H1 (cell line): ENCODE measurements at regions not wholly inside any gene's neighbourhood (a gene's known extent, or its start where the extent isn't known, plus 50 kb on each side); places are given as distances from the start of the nearest gene placed in this dataset.

Experiments used
- CTCF ChIA-PET: fragments of 300-600 bp; sonication (Branson Sonifier 250); formaldehyde crosslinking; loops from one replicate; lab custom pipeline; 2021; ENCODE audit not compliant: partially characterized antibody; lab: Charles Lee
- POLR2A ChIA-PET: fragments of 300-600 bp; sonication (Branson Sonifier 250); formaldehyde crosslinking; loops from one replicate; lab custom pipeline; 2021; ENCODE audit warnings: inconsistent platforms; ENCODE audit not compliant: partially characterized antibody; lab: Charles Lee
- DNase-seq, 2 experiments: peaks; one replicate each; pipeline versions ENCODE4 v3.0.0 to v3.0.0-alpha.2; 2010 to 2022; ENCODE audit warnings: low spot score in 2 of 2, low read depth in 1 of 2, mixed read lengths in 1 of 2
- FAIRE-seq: peaks from 2 replicates; lab custom pipeline; 2011; peaks lifted over from hg19 to GRCh38; lab: Jason Lieb, UNC
- H2AFZ ChIP-seq: 2 replicates; pipeline ENCODE4 v1.8.1; 2012; ENCODE audit warnings: low read length, inconsistent platforms
- H2AK5ac ChIP-seq: 2 replicates; pipeline ENCODE4 v1.6.1; 2013; ENCODE audit warnings: low read depth, low read length
- H2BK120ac ChIP-seq: replicated peaks from 2 replicates; pipeline ENCODE3; 2013; ENCODE audit warnings: low read depth, low read length, inconsistent platforms
- H2BK12ac ChIP-seq: 2 replicates; pipeline ENCODE4 v1.6.1; 2013; ENCODE audit warnings: low read depth, low read length
- H2BK15ac ChIP-seq: 2 replicates; pipeline ENCODE4 v1.6.1; 2013; ENCODE audit warnings: low read length
- H2BK20ac ChIP-seq: 2 replicates; pipeline ENCODE4 v1.6.1; 2013; ENCODE audit warnings: low read length
- H2BK5ac ChIP-seq: 2 replicates; pipeline ENCODE4 v1.6.1; 2013; ENCODE audit warnings: low read depth, low read length
- H3K14ac ChIP-seq: 2 replicates; pipeline ENCODE4 v1.6.1; 2013; ENCODE audit warnings: inconsistent platforms; ENCODE audit not compliant: insufficient read length
- H3K18ac ChIP-seq: 2 replicates; pipeline ENCODE4 v1.6.1; 2013; ENCODE audit warnings: low read length; ENCODE audit errors: extremely low read depth
- H3K23ac ChIP-seq: 2 replicates; pipeline ENCODE4 v1.6.1; 2013; ENCODE audit warnings: inconsistent platforms; ENCODE audit not compliant: insufficient read length
- H3K23me2 ChIP-seq: 2 replicates; pipeline ENCODE4 v1.6.1; 2013; ENCODE audit warnings: low read depth, low read length
- H3K27ac ChIP-seq: 2 replicates; pipeline ENCODE4 v1.6.1; 2011; ENCODE audit warnings: low read depth, low read length, inconsistent platforms
- H3K27me3 ChIP-seq, 4 experiments: replicated peaks in 1 of 4; 1 replicate in 1 of 4; 2 replicates in 3 of 4; pipeline versions ENCODE4 v1.6.1 to v1.8.1; 2011 to 2013; ENCODE audit warnings: low read length in 3 of 4, mild to moderate bottlenecking in 3 of 4, inconsistent platforms in 2 of 4, mixed read lengths in 2 of 4, moderate library complexity in 1 of 4; ENCODE audit not compliant: control insufficient read depth in 3 of 4, insufficient read depth in 3 of 4; ENCODE audit errors: extremely low read depth in 1 of 4
- H3K36me3 ChIP-seq, 4 experiments: 2 replicates each; pipeline versions ENCODE4 v1.6.1 to v1.8.1; 2011 to 2013; ENCODE audit warnings: mild to moderate bottlenecking in 4 of 4, low read length in 3 of 4, moderate library complexity in 2 of 4, control low read depth in 1 of 4, inconsistent platforms in 1 of 4; ENCODE audit not compliant: insufficient read depth in 4 of 4, control insufficient read depth in 2 of 4
- H3K4ac ChIP-seq: replicated peaks from 2 replicates; pipeline ENCODE3; 2013; ENCODE audit warnings: low read length, low read depth, mixed read lengths, inconsistent platforms; ENCODE audit not compliant: insufficient read length
- H3K4me1 ChIP-seq, 4 experiments: replicated peaks in 1 of 4; 1 replicate in 1 of 4; 2 replicates in 3 of 4; pipeline versions ENCODE4 v1.6.1 to v1.8.1; 2011 to 2013; ENCODE audit warnings: low read length in 3 of 4, inconsistent platforms in 2 of 4, mixed read lengths in 1 of 4; ENCODE audit not compliant: insufficient read depth in 4 of 4, control insufficient read depth in 3 of 4
- H3K4me2 ChIP-seq, 2 experiments: 2 replicates each; pipeline versions ENCODE4 v1.6.1 to v1.8.1; 2011 to 2013; ENCODE audit warnings: low read depth in 2 of 2, low read length in 2 of 2, control low read depth in 1 of 2, inconsistent platforms in 1 of 2, mild to moderate bottlenecking in 1 of 2; ENCODE audit not compliant: insufficient read depth in 1 of 2
- H3K4me3 ChIP-seq, 4 experiments: fragments of 200-600, 300-600 bp in 1 of 4; sonication (generic), shearing (Covaris generic), sonication (Bioruptor Twin) in 1 of 4; 2 replicates each; pipeline versions ENCODE4 v1.5.1 to v1.8.1; 2011 to 2016; ENCODE audit warnings: low read length in 4 of 4, low read depth in 3 of 4, control low read depth in 2 of 4, inconsistent platforms in 2 of 4, mild to moderate bottlenecking in 2 of 4, mixed read lengths in 1 of 4, moderate library complexity in 1 of 4; ENCODE audit not compliant: insufficient read depth in 2 of 4; ENCODE audit errors: extremely low read depth in 1 of 4
- H3K56ac ChIP-seq: replicated peaks from 2 replicates; pipeline ENCODE3; 2013; ENCODE audit warnings: low read depth, mild to moderate bottlenecking, mixed read lengths, low read length, inconsistent platforms; ENCODE audit not compliant: insufficient read length
- H3K79me1 ChIP-seq: 2 replicates; pipeline ENCODE4 v1.6.1; 2013; ENCODE audit warnings: low read depth, low read length, control low read depth
- H3K79me2 ChIP-seq, 2 experiments: 2 replicates each; pipeline versions ENCODE4 v1.6.1 to v1.8.1; 2012 to 2013; ENCODE audit warnings: low read length in 2 of 2, mild to moderate bottlenecking in 2 of 2, inconsistent platforms in 1 of 2; ENCODE audit not compliant: insufficient read depth in 2 of 2, control insufficient read depth in 1 of 2
- H3K9ac ChIP-seq, 4 experiments: replicated peaks in 1 of 4; 1 replicate in 1 of 4; 2 replicates in 3 of 4; pipeline versions ENCODE4 v1.6.1 to v1.8.1; 2011 to 2013; ENCODE audit warnings: low read depth in 3 of 4, low read length in 3 of 4, control low read depth in 2 of 4, mild to moderate bottlenecking in 2 of 4, moderate library complexity in 2 of 4, inconsistent platforms in 1 of 4; ENCODE audit errors: extremely low read depth in 1 of 4
- H3K9me3 ChIP-seq, 2 experiments: 2 replicates each; pipeline versions ENCODE4 v1.6.1 to v1.8.1; 2012 to 2013; ENCODE audit warnings: mild to moderate bottlenecking in 2 of 2, moderate library complexity in 2 of 2, control low read depth in 1 of 2, inconsistent platforms in 1 of 2, low read depth in 1 of 2, low read length in 1 of 2, mixed read lengths in 1 of 2; ENCODE audit not compliant: insufficient read depth in 2 of 2
- H4K20me1 ChIP-seq, 2 experiments: replicated peaks in 1 of 2; 2 replicates each; pipeline versions ENCODE3 to v1.8.1; 2011 to 2013; ENCODE audit warnings: inconsistent platforms in 2 of 2, low read length in 2 of 2, mild to moderate bottlenecking in 1 of 2; ENCODE audit not compliant: insufficient read depth in 2 of 2, control insufficient read depth in 1 of 2
- H4K5ac ChIP-seq: 2 replicates; pipeline ENCODE4 v1.6.1; 2013; ENCODE audit warnings: low read length, low read depth, mixed read lengths, inconsistent platforms; ENCODE audit not compliant: insufficient read length
- H4K8ac ChIP-seq: 2 replicates; pipeline ENCODE4 v1.8.0; 2013; ENCODE audit warnings: mild to moderate bottlenecking, moderate library complexity, low read length, inconsistent platforms; ENCODE audit not compliant: insufficient read depth; ENCODE audit errors: extremely low read depth
- H4K91ac ChIP-seq: replicated peaks from 2 replicates; pipeline ENCODE3; 2013; ENCODE audit warnings: low read length, mixed read lengths, inconsistent platforms; ENCODE audit not compliant: insufficient read length
- BACH1 ChIP-seq: IDR thresholded peaks from 2 replicates; pipeline ENCODE4 v1.6.1; 2012; ENCODE audit warnings: low read length, improper control_type of control experiment
- BRCA1 ChIP-seq: IDR thresholded peaks from 2 replicates; pipeline ENCODE4 v1.6.1; 2012; ENCODE audit warnings: low read depth, low read length, improper control_type of control experiment
- EGR1 ChIP-seq: IDR thresholded peaks from 2 replicates; pipeline ENCODE4 v1.6.1; 2011; ENCODE audit warnings: low read depth, low read length, borderline replicate concordance
- NRF1 ChIP-seq: IDR thresholded peaks from 2 replicates; pipeline ENCODE4 v1.6.1; 2011; ENCODE audit warnings: mild to moderate bottlenecking, low read depth, low read length, improper control_type of control experiment
- WGBS, 2 experiments: shearing (Covaris generic) in 1 of 2; methylation state at CpG; one replicate each; pipeline versions ENCODE4 v1.1.6 to v1.1.7; 2013 to 2015; ENCODE audit warnings: low lambda C conversion rate in 2 of 2, mixed read lengths in 2 of 2, inconsistent platforms in 1 of 2, low coverage in 1 of 2, missing lambda C conversion rate in 1 of 2; ENCODE audit not compliant: insufficient replicate concordance in 2 of 2, insufficient coverage in 1 of 2, insufficient read length in 1 of 2; ENCODE audit errors: extremely low coverage in 1 of 2, missing lambda C conversion rate in 1 of 2; 5-methylcytosine and 5-hydroxymethylcytosine counted together
- TF ChIP-seq, protein P1 (sequence below): IDR thresholded peaks from 2 replicates; pipeline ENCODE4 v1.6.1; 2011; ENCODE audit warnings: low read length, improper control_type of control experiment

DNA sequence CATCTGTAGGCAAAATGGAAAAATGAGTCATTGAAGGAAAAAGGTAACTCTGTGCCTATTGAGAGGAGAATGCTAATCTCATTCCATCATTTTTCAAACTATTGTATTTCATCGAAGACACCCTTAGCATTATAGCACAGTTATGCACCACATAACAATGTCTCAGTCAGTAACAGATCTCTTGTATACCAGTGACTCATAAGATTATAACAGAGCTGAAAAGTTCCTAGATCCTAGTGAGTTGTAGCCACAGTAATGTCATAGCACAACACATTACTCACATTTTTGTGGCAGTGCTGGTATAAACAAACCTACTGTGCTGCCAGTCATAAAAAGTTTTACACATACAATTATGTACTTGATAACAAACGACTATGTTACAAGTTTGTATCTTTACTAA is 1077.6 kb downstream of the DIAPH3 start:
- H2BK5ac ChIP-seq: no peak overlapping the region
- no peaks in the 10 kb centered on the region for H3K27me3 ChIP-seq
- no peak overlapping the region for H3K4ac ChIP-seq
- H2BK12ac ChIP-seq: no peak overlapping the region
- FAIRE-seq: no peak
- H3K9me3 ChIP-seq: no peaks in the 10 kb centered on the region
- no peaks in the 10 kb centered on the region for H4K20me1 ChIP-seq
- H2BK15ac ChIP-seq: no peak overlapping the region
- no peaks in the 10 kb centered on the region for H3K79me1 ChIP-seq
- no peak overlapping the region for H3K4me2 ChIP-seq
- H3K23ac ChIP-seq: no peak overlapping the region
- H3K14ac ChIP-seq: no peak overlapping the region
- no peak overlapping the region for H2BK20ac ChIP-seq
- no peaks in the 10 kb centered on the region for H3K79me2 ChIP-seq
- WGBS, 2 experiments: 77% methylated on average over 2 of the region's 2 CpGs; no CpG with 5 or more reads in 1 of the 2 experiments
- H2AFZ ChIP-seq: no peak overlapping the region
- ChIA-PET POLR2A (no interaction called here), CTCF (no interaction called here)
- H2AK5ac ChIP-seq: no peak overlapping the region
- TF ChIP-seq NRF1: no peak
- TF ChIP-seq EGR1: no peak
- no peak for TF ChIP-seq BRCA1
- TF ChIP-seq, protein P1, sequence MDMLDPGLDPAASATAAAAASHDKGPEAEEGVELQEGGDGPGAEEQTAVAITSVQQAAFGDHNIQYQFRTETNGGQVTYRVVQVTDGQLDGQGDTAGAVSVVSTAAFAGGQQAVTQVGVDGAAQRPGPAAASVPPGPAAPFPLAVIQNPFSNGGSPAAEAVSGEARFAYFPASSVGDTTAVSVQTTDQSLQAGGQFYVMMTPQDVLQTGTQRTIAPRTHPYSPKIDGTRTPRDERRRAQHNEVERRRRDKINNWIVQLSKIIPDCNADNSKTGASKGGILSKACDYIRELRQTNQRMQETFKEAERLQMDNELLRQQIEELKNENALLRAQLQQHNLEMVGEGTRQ: no peak
- no peak for TF ChIP-seq BACH1
- H3K9ac ChIP-seq: no peak overlapping the region
- no peak overlapping the region for H3K27ac ChIP-seq
- H3K36me3 ChIP-seq: no peaks in the 10 kb centered on the region
- no peak overlapping the region for H4K91ac ChIP-seq
- H3K56ac ChIP-seq: no peak overlapping the region
- H3K4me1 ChIP-seq: no peaks in the 10 kb centered on the region
- no peak for DNase-seq
- no peak overlapping the region for H3K4me3 ChIP-seq
- no peaks in the 10 kb centered on the region for H3K23me2 ChIP-seq
- no peak overlapping the region for H4K8ac ChIP-seq
- no peak overlapping the region for H4K5ac ChIP-seq
- H2BK120ac ChIP-seq: no peak overlapping the region
- no peak overlapping the region for H3K18ac ChIP-seq
